Hematopoietic multipotent progenitor cell (in vitro differentiated cells): ENCODE measurements at regions not wholly inside any gene's neighbourhood (a gene's known extent, or its start where the extent isn't known, plus 50 kb on each side); places are given as distances from the start of the nearest gene placed in this dataset.
"Not testable (repeated sequence)": the region's sequence is repeated elsewhere in the genome, so short reads cannot be mapped to it uniquely, and the experiment has no call there.

Experiments
- DNase-seq, 3 donors: peaks; one replicate each; pipeline ENCODE4 v3.0.0-alpha.2; 2011 to 2015; ENCODE audit warnings: low read depth in 2 of 3, low spot score in 2 of 3

GRCh38 chr1:60251426-60251825 is 177.9 kb upstream of the C1orf87 start:
- no peak for DNase-seq

GRCh38 chr1:60247467-60247866 is 173.9 kb upstream of the C1orf87 start:
- DNase-seq: not testable (repeated sequence)

DNA sequence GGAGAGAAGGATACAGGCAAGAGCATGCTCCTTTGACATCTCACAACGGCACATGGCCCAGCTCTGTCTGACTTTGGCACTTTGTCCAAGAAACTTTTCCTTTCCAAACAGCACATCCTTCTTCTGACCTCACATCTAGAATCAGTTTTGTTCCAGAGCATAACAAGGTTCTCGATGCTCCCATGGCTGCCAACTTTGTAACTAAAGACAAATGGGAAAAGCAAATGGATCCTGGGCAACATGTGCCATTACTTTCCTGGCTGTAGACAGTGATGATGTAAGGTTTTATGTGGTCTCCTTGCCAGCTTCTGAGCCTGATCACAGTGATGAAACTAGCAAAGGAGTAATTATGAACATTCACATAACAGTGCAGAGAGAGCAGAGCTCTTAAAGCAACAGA is 171.8 kb upstream of the C1orf87 start:
- no peak for DNase-seq

GRCh38 chr1:60244906-60245305 is 171.3 kb upstream of the C1orf87 start:
- no peak for DNase-seq

DNA sequence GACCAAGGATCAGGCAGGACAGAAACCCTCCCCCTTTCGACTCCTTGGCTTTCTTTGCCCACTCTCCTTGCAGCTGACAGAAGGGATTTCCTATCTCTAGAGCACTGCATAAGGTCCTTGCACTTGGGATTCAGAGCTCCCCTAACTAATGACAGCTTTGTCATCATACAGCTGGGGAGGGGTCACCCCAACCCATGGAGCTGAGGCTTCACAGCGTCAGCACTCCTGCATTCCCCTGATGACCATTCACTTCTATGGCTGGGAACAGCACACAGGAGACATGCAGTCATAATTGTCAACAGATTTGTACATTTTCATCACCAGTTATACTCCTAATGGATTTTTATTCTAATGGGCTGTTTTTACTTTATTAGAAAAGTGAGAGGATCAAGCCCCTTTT is 161.7 kb upstream of the C1orf87 start:
- DNase-seq: no peak

- no peak for DNase-seq
Measured at GRCh38 chr1:60234776-60235175, 161.2 kb upstream of the C1orf87 start.

GRCh38 chr1:60229821-60230220 is 156.3 kb upstream of the C1orf87 start:
- DNase-seq: no peak

DNA sequence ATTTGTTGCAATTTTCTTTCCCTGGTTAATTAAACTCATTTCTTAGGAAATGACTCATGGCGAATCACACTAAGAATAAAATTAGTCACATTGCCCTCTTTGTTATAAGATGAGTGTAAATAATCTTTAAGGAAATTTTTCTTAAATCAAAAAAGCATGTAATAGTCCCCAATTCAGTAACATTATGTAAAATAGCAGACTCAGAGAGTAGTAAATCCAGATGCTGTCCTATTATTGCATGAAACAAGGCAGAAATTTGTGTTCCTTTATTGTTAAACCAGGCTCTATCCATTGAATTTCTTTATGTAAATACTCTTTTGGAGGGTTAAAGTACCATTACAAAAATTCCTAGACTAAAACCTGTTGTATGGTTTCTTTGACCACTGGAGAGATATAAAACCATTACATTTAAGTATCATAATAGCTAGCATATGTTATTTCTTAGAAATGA is 154.5 kb upstream of the C1orf87 start:
- no peak for DNase-seq

- DNase-seq: no peak
Measured at GRCh38 chr1:60227601-60228000, 154.0 kb upstream of the C1orf87 start.

GRCh38 chr1:60225486-60225885 is 151.9 kb upstream of the C1orf87 start:
- no peak for DNase-seq

GRCh38 chr1:60224523-60224922 is 151.0 kb upstream of the C1orf87 start:
- no peak for DNase-seq

GRCh38 chr1:60223158-60223557 is 149.6 kb upstream of the C1orf87 start:
- no peak for DNase-seq

DNA sequence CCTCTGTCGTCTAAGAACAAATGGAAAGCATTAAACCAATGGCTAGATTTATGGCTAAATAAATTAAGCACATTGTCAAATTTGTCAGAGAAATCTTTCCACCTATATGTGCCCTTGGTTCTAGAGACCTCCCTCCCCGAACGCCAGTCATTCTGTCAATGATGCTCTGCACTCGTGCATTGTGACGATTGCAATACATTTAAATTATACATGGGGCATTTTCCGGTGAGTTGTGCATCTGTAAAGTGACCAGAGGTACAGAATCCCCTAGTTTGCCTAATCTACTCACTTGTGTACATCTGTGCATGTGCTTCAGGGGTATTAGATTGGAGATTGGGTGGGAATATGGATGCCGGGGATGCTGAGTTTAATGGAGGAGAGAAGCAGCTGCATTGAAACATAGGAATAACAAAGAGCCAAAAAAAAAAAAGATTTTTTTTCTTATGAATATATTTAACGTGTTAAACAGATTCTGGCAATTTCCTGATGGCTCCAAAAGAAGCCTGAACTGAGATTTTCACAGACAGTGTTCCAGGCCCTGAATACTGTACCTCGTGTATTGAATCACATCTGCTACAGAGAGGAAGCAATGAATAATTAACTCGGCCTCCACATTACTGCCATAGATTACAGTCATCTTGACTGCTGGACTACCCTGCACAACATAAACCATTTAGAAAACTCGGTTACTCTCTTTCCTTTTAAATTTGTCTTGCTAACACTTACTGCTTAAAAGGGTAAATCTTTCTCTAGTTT is 149.0 kb upstream of the C1orf87 start:
- no peak for DNase-seq

GRCh38 chr1:60213253-60213652 is 139.7 kb upstream of the C1orf87 start:
- no peak for DNase-seq

GRCh38 chr1:60196026-60196425 is 122.5 kb upstream of the C1orf87 start:
- DNase-seq: no peak

DNA sequence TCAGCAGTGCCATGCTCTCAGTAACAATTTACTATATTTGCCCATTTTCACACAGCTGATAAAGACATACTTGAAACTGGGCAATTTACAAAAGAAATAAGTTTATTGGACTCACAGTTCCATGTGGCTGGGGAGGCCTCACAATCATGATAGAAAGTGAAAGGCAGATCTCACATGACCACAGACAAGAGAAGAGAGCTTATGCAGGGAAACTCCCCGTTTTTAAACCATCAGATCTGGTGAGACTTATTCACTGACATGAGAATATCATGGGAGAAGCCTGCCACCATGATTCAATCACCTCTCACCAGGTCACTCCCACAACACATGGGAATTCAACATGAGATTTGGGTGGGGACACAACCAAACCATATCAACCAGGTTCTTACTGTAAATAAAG is 112.1 kb upstream of the C1orf87 start:
- DNase-seq: no peak

GRCh38 chr1:60184521-60184920 is 111.0 kb upstream of the C1orf87 start:
- no peak for DNase-seq

GRCh38 chr1:60173729-60174505 is 100.3 kb upstream of the C1orf87 start:
- no peak for DNase-seq

- no peak for DNase-seq
Measured at GRCh38 chr1:60173006-60173405, 99.4 kb upstream of the C1orf87 start.

DNA sequence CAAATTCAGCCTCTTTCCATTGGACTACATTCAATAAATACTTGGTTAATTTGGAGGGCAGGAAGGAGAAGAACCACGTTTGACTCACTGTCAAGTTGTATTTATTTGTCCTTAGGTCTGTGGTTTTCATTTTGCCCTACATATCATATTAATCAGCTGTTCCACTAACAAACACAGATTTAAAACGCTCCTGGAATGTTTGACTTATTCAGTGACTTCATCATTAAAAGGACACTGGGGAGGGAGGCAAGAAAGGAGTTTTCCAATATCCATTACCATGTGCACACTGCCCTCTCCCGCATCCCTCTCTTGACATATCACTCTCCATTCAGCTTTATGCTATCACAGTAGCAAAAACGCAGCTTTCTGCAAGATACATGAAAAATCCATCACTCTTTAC is 98.2 kb upstream of the C1orf87 start:
- DNase-seq: no peak

GRCh38 chr1:60170709-60171108 is 97.1 kb upstream of the C1orf87 start:
- no peak for DNase-seq

DNA sequence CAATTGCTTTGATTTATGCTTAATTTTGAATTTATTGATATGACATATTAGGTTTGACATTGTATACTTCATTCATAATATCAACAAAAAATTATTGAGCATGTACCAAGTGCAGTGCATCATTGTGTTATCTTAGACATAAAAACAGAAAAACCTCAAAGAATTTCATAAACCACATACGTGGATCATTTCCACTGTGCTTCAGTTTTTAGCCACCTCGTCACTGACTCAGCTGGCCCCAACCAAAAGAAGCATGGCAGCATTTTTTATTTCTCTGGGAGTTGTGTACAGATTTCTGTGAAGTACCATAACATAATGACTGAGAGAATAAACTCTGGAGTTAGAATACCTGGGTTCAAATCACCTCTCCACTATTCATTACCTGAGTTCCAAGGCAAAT is 95.6 kb upstream of the C1orf87 start:
- DNase-seq: no peak
